Caco-2 (cell line): ENCODE measurements at regions not wholly inside any gene's neighbourhood (a gene's known extent, or its start where the extent isn't known, plus 50 kb on each side); places are given as distances from the start of the nearest gene placed in this dataset.

ENCODE experiments used
- BruUV-seq: library from RNA; stranded (reverse); fragments of 400-500 nt; replicated peaks from 2 replicates; lab custom pipeline; 2021; lab: Mats Ljungman, UMichigan
- CTCF ChIA-PET: fragments of 300-600 bp; sonication (Branson Sonifier 250); formaldehyde crosslinking; loops from one replicate; lab custom pipeline; 2022; ENCODE audit warnings: antibody characterized with exemption; lab: Charles Lee
- POLR2A ChIA-PET: fragments of 300-600 bp; sonication (Branson Sonifier 250); formaldehyde crosslinking; loops from one replicate; lab custom pipeline; 2022; ENCODE audit warnings: antibody characterized with exemption; lab: Charles Lee
- DNase-seq, 2 experiments: peaks; one replicate each; pipeline versions ENCODE4 v3.0.0 to v3.0.0-alpha.2; 2020 to 2022
- H3K27me3 ChIP-seq: replicated peaks from 2 replicates; pipeline ENCODE4 v1.6.0; 2011; ENCODE audit warnings: low read length; ENCODE audit not compliant: control insufficient read depth, insufficient read depth
- H3K36me3 ChIP-seq: 2 replicates; pipeline ENCODE4 v1.5.1; 2011; ENCODE audit warnings: low read length; ENCODE audit not compliant: control insufficient read depth, insufficient read depth
- H3K4me1 ChIP-seq: fragments of 250-450 bp; sonication (Bioruptor Pico); 2 replicates; pipeline ENCODE4 v1.5.1; 2020; ENCODE audit warnings: mild to moderate bottlenecking
- H3K4me3 ChIP-seq: 2 replicates; pipeline ENCODE4 v1.5.1; 2011; ENCODE audit warnings: low read depth, mild to moderate bottlenecking, control low read depth, low read length
- H3K9me3 ChIP-seq: fragments of 250-450 bp; sonication (Bioruptor Pico); 2 replicates; pipeline ENCODE4 v1.5.1; 2020; ENCODE audit warnings: mild to moderate bottlenecking, moderate library complexity
- H3K27ac Mint-ChIP-seq: one replicate; pipeline ENCODE4 v1.8.0; 2022; ENCODE audit warnings: mixed read lengths; ENCODE audit not compliant: unreplicated experiment
- H3K27me3 Mint-ChIP-seq: one replicate; pipeline ENCODE4 v1.8.0; 2022; ENCODE audit warnings: mixed read lengths; ENCODE audit not compliant: insufficient read depth, unreplicated experiment
- H3K36me3 Mint-ChIP-seq: one replicate; pipeline ENCODE4 v1.8.0; 2022; ENCODE audit warnings: mild to moderate bottlenecking, mixed read lengths; ENCODE audit not compliant: insufficient read depth, unreplicated experiment
- H3K4me1 Mint-ChIP-seq: one replicate; pipeline ENCODE4 v1.8.0; 2022; ENCODE audit warnings: low read depth, mixed read lengths; ENCODE audit not compliant: unreplicated experiment
- H3K4me3 Mint-ChIP-seq: one replicate; pipeline ENCODE4 v1.8.0; 2022; ENCODE audit warnings: mild to moderate bottlenecking, moderate library complexity, mixed read lengths; ENCODE audit not compliant: unreplicated experiment
- H3K9me3 Mint-ChIP-seq: one replicate; pipeline ENCODE4 v1.8.0; 2022; ENCODE audit warnings: mixed read lengths; ENCODE audit not compliant: unreplicated experiment
- CTCF ChIP-seq, 2 experiments: fragments of 200-600 bp in 1 of 2; IDR thresholded peaks; 1 replicate in 1 of 2; 2 replicates in 1 of 2; pipeline versions ENCODE4 v1.5.1 to v1.8.0; 2011 to 2022; ENCODE audit warnings: antibody characterized with exemption in 1 of 2, control low read depth in 1 of 2, inconsistent platforms in 1 of 2, low read depth in 1 of 2, low read length in 1 of 2, mild to moderate bottlenecking in 1 of 2, moderate library complexity in 1 of 2; ENCODE audit not compliant: insufficient read depth in 1 of 2, severe bottlenecking in 1 of 2, unreplicated experiment in 1 of 2
- intact Hi-C: fragments of 100-400 bp; cut with micrococcal nuclease; formaldehyde crosslinking; loops from one replicate; pipeline ENCODE4 v1.10.0; 2022; ENCODE audit not compliant: unreplicated experiment

- no peak for TF ChIP-seq CTCF (IDR thresholded peaks at IDR 0.05; ENCODE audit: insufficient read depth in 1 of 2, low read depth in 1 of 2, low read length in 1 of 2, severe bottlenecking in 1 of 2, unreplicated experiment in 1 of 2)
- ChIA-PET POLR2A (no interaction called here), CTCF (no interaction called here)
- H3K9me3 ChIP-seq = 0 out of 2 replicates have a peak, but pooled peaks cover 8% of the 10 kb centered on the region
- no peak overlapping the region for H3K4me3 Mint-ChIP-seq
- no peak overlapping the region for H3K4me3 ChIP-seq
- H3K27ac Mint-ChIP-seq = no peak overlapping the region
- no peaks in the 10 kb centered on the region for H3K36me3 ChIP-seq
- no peak for DNase-seq
- no peaks in the 10 kb centered on the region for H3K4me1 ChIP-seq
- intact Hi-C loops = no loop called here
- H3K27me3 ChIP-seq = no peaks in the 10 kb centered on the region
- H3K36me3 Mint-ChIP-seq = no peaks in the 10 kb centered on the region
- H3K27me3 Mint-ChIP-seq = peaks cover 6% of the 10 kb centered on the region
- H3K4me1 Mint-ChIP-seq = no peaks in the 10 kb centered on the region
- H3K9me3 Mint-ChIP-seq = peaks cover 10% of the 10 kb centered on the region
- no TSS peak for BruUV-seq
Measured at GRCh38 chr5:159743234-159743633, 173.0 kb upstream of the ADRA1B start.

- Mint-ChIP-seq H3K9me3 (peaks cover 10% of the 10 kb centered on the region), H3K27ac (no peak overlapping the region), H3K4me3 (no peak overlapping the region), H3K27me3 (peaks cover 6% of the 10 kb centered on the region), H3K4me1 (no peaks in the 10 kb centered on the region), H3K36me3 (no peaks in the 10 kb centered on the region)
- no peaks in the 10 kb centered on the region for H3K4me1 ChIP-seq
- H3K27me3 ChIP-seq = no peaks in the 10 kb centered on the region
- no peaks in the 10 kb centered on the region for H3K36me3 ChIP-seq
- ChIA-PET CTCF (no interaction called here), POLR2A (no interaction called here)
- no TSS peak for BruUV-seq
- intact Hi-C loops = no loop called here
- TF ChIP-seq CTCF (IDR thresholded peaks at IDR 0.05; ENCODE audit: insufficient read depth in 1 of 2, low read depth in 1 of 2, low read length in 1 of 2, severe bottlenecking in 1 of 2, unreplicated experiment in 1 of 2) = no peak
- 0 out of 2 replicates have a peak, but pooled peaks cover 8% of the 10 kb centered on the region for H3K9me3 ChIP-seq
- DNase-seq = no peak
- H3K4me3 ChIP-seq = no peak overlapping the region
Measured at GRCh38 chr5:159746707-159747106, 169.6 kb upstream of the ADRA1B start.

GRCh38 chr5:159749146-159749545, 167.1 kb upstream of the ADRA1B start:
- H3K4me3 Mint-ChIP-seq = no peak overlapping the region
- Histone ChIP-seq H3K4me1 (no peaks in the 10 kb centered on the region), H3K9me3 (0 out of 2 replicates have a peak, but pooled peaks cover under 1% of the 10 kb centered on the region), H3K36me3 (no peaks in the 10 kb centered on the region), H3K27me3 (no peaks in the 10 kb centered on the region), H3K4me3 (no peak overlapping the region)
- no peak for TF ChIP-seq CTCF (IDR thresholded peaks at IDR 0.05; ENCODE audit: insufficient read depth in 1 of 2, low read depth in 1 of 2, low read length in 1 of 2, severe bottlenecking in 1 of 2, unreplicated experiment in 1 of 2)
- no peak for DNase-seq
- H3K27ac Mint-ChIP-seq = no peak overlapping the region
- CTCF ChIA-PET = no interaction called here
- H3K9me3 Mint-ChIP-seq = no peaks in the 10 kb centered on the region
- peaks cover 9% of the 10 kb centered on the region for H3K27me3 Mint-ChIP-seq
- no peaks in the 10 kb centered on the region for H3K36me3 Mint-ChIP-seq
- H3K4me1 Mint-ChIP-seq = no peaks in the 10 kb centered on the region
- BruUV-seq = no TSS peak
- POLR2A ChIA-PET = no interaction called here
- intact Hi-C loops = no loop called here
